GM19023 (cell line): ENCODE measurements at regions not wholly inside any gene's neighbourhood (a gene's known extent, or its start where the extent isn't known, plus 50 kb on each side); places are given as distances from the start of the nearest gene placed in this dataset.
"Not testable (repeated sequence)": the region's sequence is repeated elsewhere in the genome, so short reads cannot be mapped to it uniquely, and the experiment has no call there.

ENCODE experiments used
- ATAC-seq: cut with Tn5 transposase; IDR thresholded peaks from one replicate; pipeline ENCODE4 v1.9.1; 2021; ENCODE audit warnings: mild to moderate bottlenecking, moderate library complexity; ENCODE audit not compliant: unreplicated experiment

GRCh38 chr16:61014869-61015268 is 1021.4 kb downstream of the CDH8 start:
- no peak for ATAC-seq

- ATAC-seq, result no peak
Measured at GRCh38 chr16:61007694-61008093, 1028.5 kb downstream of the CDH8 start.

- ATAC-seq, result no peak
Measured at GRCh38 chr16:61005952-61006351, 1030.3 kb downstream of the CDH8 start.

- ATAC-seq, result no peak
Measured at GRCh38 chr16:61002479-61003204, 1033.6 kb downstream of the CDH8 start.

GRCh38 chr16:60991886-60992285 is 1044.4 kb downstream of the CDH8 start:
- ATAC-seq, result no peak

GRCh38 chr16:60989592-60989991 is 1046.6 kb downstream of the CDH8 start:
- no peak for ATAC-seq

GRCh38 chr16:60979119-60979518 is 1057.1 kb downstream of the CDH8 start:
- ATAC-seq, result no peak

GRCh38 chr16:60949800-60950199 is 1086.4 kb downstream of the CDH8 start:
- no peak for ATAC-seq

GRCh38 chr16:60945225-60945624 is 1091.0 kb downstream of the CDH8 start:
- ATAC-seq, result no peak

GRCh38 chr16:60936189-60936588 is 1100.0 kb downstream of the CDH8 start:
- not testable (repeated sequence) for ATAC-seq

GRCh38 chr16:60932600-60932999 is 1103.6 kb downstream of the CDH8 start:
- ATAC-seq, result no peak

- ATAC-seq, result no peak
Measured at GRCh38 chr16:60930291-60930690, 1105.9 kb downstream of the CDH8 start.

GRCh38 chr16:60922920-60923319 is 1113.3 kb downstream of the CDH8 start:
- ATAC-seq, result no peak

GRCh38 chr16:60914334-60914733 is 1121.9 kb downstream of the CDH8 start:
- ATAC-seq, result no peak

- ATAC-seq, result no peak
Measured at GRCh38 chr16:60907645-60908044, 1128.6 kb downstream of the CDH8 start.

GRCh38 chr16:60905811-60906210 is 1130.4 kb downstream of the CDH8 start:
- ATAC-seq, result no peak

GRCh38 chr16:60902114-60902513 is 1134.1 kb downstream of the CDH8 start:
- no peak for ATAC-seq

GRCh38 chr16:60882816-60883215 is 1153.4 kb downstream of the CDH8 start:
- no peak for ATAC-seq

- no peak for ATAC-seq
Measured at GRCh38 chr16:60852635-60853034, 1183.6 kb downstream of the CDH8 start.

GRCh38 chr16:60821661-60822060 is 1214.6 kb downstream of the CDH8 start:
- no peak for ATAC-seq

GRCh38 chr16:60820361-60820760 is 1215.9 kb downstream of the CDH8 start:
- no peak for ATAC-seq

- no peak for ATAC-seq
Measured at GRCh38 chr16:60818465-60818864, 1217.8 kb downstream of the CDH8 start.

- no peak for ATAC-seq
Measured at GRCh38 chr16:60816461-60816860, 1219.8 kb downstream of the CDH8 start.
